Ovary (tissue), 7 donors: ENCODE measurements at regions not wholly inside any gene's neighbourhood (a gene's known extent, or its start where the extent isn't known, plus 50 kb on each side); places are given as distances from the start of the nearest gene placed in this dataset.

Experiments
- DNase-seq, 5 donors: peaks; one replicate each; pipeline ENCODE4 v3.0.0-alpha.2; 2019 to 2020
- H3K27ac ChIP-seq, 2 donors: fragments of 200-600 bp; one replicate each; pipeline versions ENCODE4 v1.5.1 to v1.8.0; 2019 to 2022
- H3K27me3 ChIP-seq: fragments of 200-600 bp; one replicate; pipeline ENCODE4 v1.8.0; 2022
- H3K36me3 ChIP-seq: fragments of 200-600 bp; sonication (generic); one replicate; pipeline ENCODE4 v1.5.1; 2019
- H3K4me1 ChIP-seq: one replicate; pipeline ENCODE4 v1.8.1; 2013; ENCODE audit warnings: mild to moderate bottlenecking, moderate library complexity; ENCODE audit not compliant: insufficient read depth
- H3K4me3 ChIP-seq: fragments of 200-600 bp; sonication (generic); one replicate; pipeline ENCODE4 v1.5.1; 2017
- H3K9me3 ChIP-seq, 2 donors: fragments of 200-600 bp in 1 of 2; sonication (generic) in 1 of 2; one replicate each; pipeline versions ENCODE4 v1.5.1 to v1.8.1; 2013 to 2019; ENCODE audit warnings: mild to moderate bottlenecking in 1 of 2, moderate library complexity in 1 of 2
- CTCF ChIP-seq, 3 donors: fragments of 450-650 bp in 2 of 3; fragments of 200-600 bp in 1 of 3; IDR thresholded peaks; one replicate each; pipeline versions ENCODE4 v1.5.1 to v1.8.0; 2016 to 2022; ENCODE audit warnings: antibody characterized with exemption in 3 of 3, mild to moderate bottlenecking in 1 of 3
- EP300 ChIP-seq: sonication (generic); formaldehyde crosslinking; IDR thresholded peaks from one replicate; pipeline ENCODE4 v1.6.1; 2017; ENCODE audit warnings: antibody characterized with exemption
- POLR2A ChIP-seq: fragments of 450-650 bp; IDR thresholded peaks from one replicate; pipeline ENCODE4 v1.6.1; 2017; ENCODE audit warnings: antibody characterized with exemption, mild to moderate bottlenecking, moderate library complexity
- WGBS, 3 donors: extraction: QIAGEN DNeasy Blood & Tissue Kit in 1 of 3; methylation state at CpG; one replicate each; pipeline versions ENCODE4 v1.1.5 to v1.1.7; 2013 to 2017; 5-methylcytosine and 5-hydroxymethylcytosine counted together
- intact Hi-C, 4 donors: fragments of 100-400 bp; cut with DNase I; formaldehyde crosslinking; loops; one replicate each; pipeline versions ENCODE4 v1.11.0 to v1.15.1; 2022 to 2023
- donor health status: DM: no; HTN: no; CAD: no; lungs with moderate emphysema.
- donor health status: DM: no; HTN: no; CAD: no.
- donor health status: Bipolar disorder and iron deficiency.
- donor health status: DM: no; HTN: no; CAD: no.
- donor health status: DM: yes; HTN: yes; CAD: no.

DNA sequence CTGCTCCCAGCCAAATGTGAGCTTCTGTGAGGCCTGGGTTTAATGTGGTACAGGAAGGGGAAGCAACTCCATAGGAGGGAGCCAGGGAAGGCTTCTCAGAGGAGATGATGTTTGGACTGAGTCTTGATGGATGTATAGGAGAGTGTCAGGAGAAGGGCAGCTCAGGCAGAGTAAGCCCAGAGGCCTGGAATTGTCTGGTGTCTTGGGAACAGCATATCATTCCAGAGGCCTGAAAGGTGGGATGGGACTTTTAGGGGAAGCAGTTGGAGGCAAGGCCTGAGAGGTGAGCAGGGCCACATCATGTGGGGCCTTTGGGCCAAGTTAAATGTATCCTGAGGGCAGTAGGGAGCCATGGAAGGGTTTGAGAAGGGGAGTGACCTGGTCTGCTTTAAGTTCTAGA lies 148.6 kb upstream of the WNT4 start:
- Histone ChIP-seq H3K4me1 (peaks cover 8% of the 10 kb centered on the region), H3K4me3 (no peak overlapping the region), H3K9me3 (no peaks in the 10 kb centered on the region), H3K36me3 (no peaks in the 10 kb centered on the region), H3K27ac (no peak overlapping the region), H3K27me3 (no peaks in the 10 kb centered on the region)
- intact Hi-C loops, result no loop called here
- DNase-seq, result no peak
- TF ChIP-seq EP300, result no peak
- TF ChIP-seq POLR2A, result no peak

- H3K9me3 ChIP-seq, result no peaks in the 10 kb centered on the region
- H3K27me3 ChIP-seq, result no peaks in the 10 kb centered on the region
- no peak for TF ChIP-seq POLR2A
- no peak for DNase-seq
- no peak overlapping the region for H3K27ac ChIP-seq
- H3K4me3 ChIP-seq, result no peak overlapping the region
- 45 to 66% (median 46%) methylated on average over 16 of the region's 16 CpGs for WGBS, 3 donors
- intact Hi-C loops, result no loop called here
- H3K4me1 ChIP-seq, result peaks cover 8% of the 10 kb centered on the region
- H3K36me3 ChIP-seq, result no peaks in the 10 kb centered on the region
Observed at GRCh38 chr1:22292011-22292788, 149.3 kb upstream of the WNT4 start.

DNA sequence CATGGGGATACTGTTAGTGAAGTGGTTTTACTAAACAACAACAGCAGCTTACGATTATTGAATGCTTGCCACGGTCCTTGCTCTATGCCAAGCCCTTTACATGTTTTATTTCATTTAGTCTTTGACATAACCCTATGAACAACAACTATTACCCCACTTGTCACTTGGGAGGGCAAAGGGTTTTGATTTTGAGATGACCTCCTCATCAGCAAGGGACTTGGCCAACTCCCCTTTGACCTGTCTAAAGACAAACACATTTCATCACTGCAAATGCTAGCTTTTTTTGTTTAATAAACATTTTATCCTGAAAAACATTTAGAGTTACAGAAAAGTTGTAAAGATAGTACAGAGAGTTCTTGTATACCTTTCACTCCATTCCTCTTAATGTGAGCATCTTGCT lies 152.5 kb upstream of the WNT4 start:
- WGBS, 3 donors, result 55 to 80% (median 67%) methylated on average over 2 of the region's 2 CpGs
- H3K27me3 ChIP-seq, result no peaks in the 10 kb centered on the region
- no peak overlapping the region for H3K27ac ChIP-seq
- DNase-seq, result no peak
- H3K9me3 ChIP-seq, result no peaks in the 10 kb centered on the region
- no peak for TF ChIP-seq CTCF (IDR thresholded peaks at IDR 0.05)
- TF ChIP-seq EP300, result no peak
- TF ChIP-seq POLR2A, result no peak
- H3K4me1 ChIP-seq, result no peaks in the 10 kb centered on the region
- no peaks in the 10 kb centered on the region for H3K36me3 ChIP-seq
- intact Hi-C loops, result no loop called here
- no peak overlapping the region for H3K4me3 ChIP-seq

DNA sequence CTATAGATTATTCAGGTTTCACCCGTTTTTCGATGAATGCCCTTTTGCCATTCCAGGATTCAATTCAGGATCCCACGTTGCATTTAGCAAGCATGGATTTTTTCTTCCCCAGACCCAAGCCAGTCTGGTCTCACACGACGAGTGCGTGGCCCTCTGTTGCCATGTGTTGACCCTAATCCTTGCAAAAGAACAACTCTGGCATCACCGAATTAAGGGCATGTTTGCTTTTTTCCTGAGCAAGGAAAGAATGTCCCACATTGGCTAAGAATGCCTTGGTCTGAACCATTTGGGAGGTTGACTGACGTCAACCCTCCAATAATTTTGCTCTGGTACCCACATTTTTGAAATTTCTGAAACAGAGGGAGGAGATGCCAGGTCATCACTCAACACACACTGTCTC lies 153.0 kb upstream of the WNT4 start:
- Histone ChIP-seq H3K36me3 (no peaks in the 10 kb centered on the region), H3K4me3 (no peak overlapping the region), H3K27me3 (no peaks in the 10 kb centered on the region), H3K4me1 (no peaks in the 10 kb centered on the region), H3K27ac (no peak overlapping the region), H3K9me3 (no peaks in the 10 kb centered on the region)
- WGBS, 3 donors, result 73 to 79% (median 78%) methylated on average over 8 of the region's 8 CpGs
- no peak for DNase-seq
- intact Hi-C loops, result no loop called here
- TF ChIP-seq EP300, result no peak
- TF ChIP-seq CTCF (IDR thresholded peaks at IDR 0.05), result no peak
- no peak for TF ChIP-seq POLR2A

GRCh38 chr1:22296701-22297591 lies 154.0 kb upstream of the WNT4 start:
- TF ChIP-seq POLR2A, result no peak
- TF ChIP-seq CTCF (IDR thresholded peaks at IDR 0.05), result no peak
- TF ChIP-seq EP300, result no peak
- H3K4me1 ChIP-seq, result no peaks in the 10 kb centered on the region
- 79 to 82% (median 80%) methylated on average over 14 of the region's 14 CpGs for WGBS, 3 donors
- no peaks in the 10 kb centered on the region for H3K9me3 ChIP-seq
- no peak overlapping the region for H3K4me3 ChIP-seq
- H3K36me3 ChIP-seq, result no peaks in the 10 kb centered on the region
- intact Hi-C loops, result no loop called here
- no peak for DNase-seq
- H3K27ac ChIP-seq, result no peak overlapping the region
- H3K27me3 ChIP-seq, result no peaks in the 10 kb centered on the region
